ENCODE measurements at regions not wholly inside any gene's neighbourhood (a gene's known extent, or its start where the extent isn't known, plus 50 kb on each side); places are given as distances from the start of the nearest gene placed in this dataset.

DNA sequence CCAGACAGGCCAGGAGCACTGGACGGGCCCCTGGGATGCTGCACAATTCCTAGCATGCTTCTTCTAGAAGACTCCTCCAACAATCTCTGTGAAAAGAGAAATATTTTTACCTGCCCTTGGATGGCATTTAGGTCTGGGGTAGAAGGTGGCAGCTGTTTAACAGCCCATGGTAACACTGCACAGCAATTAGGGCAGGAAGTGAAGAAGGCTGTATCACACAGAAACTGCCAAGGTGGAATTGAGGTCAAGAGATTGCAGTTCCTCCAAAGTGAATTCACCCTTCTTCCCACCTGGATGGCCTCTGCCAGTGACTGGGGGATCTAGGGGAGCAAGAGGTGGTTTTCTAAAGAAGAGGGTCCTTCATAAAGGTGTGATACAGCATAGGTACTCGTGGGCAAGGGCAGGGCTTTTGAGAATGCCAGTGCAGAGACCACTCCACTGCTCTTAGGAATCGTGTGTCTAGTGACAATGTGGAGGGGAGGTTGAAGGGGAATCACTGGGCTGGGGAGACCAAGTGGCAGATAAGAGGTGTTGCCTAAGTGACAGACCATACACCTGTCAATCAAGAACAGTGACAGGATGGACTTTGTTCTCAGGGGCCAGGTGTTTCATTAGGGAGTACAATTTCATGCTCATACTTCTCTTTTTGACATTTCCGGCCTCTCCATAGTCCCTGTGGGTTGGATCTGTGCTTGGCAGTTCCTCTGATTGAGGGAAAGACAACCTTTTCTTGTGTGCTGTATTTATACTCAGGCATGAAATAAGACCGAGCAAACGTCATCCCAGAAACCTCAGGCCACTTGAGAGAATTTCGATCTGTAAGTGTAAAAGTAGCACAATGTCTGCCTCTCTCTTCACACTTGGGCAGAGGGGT lies 83.5 kb upstream of the BCL6 start:
- TF ChIP-seq EGR1 (IDR thresholded peaks at IDR 0.05; ENCODE audit: low read depth) (no peak), CTCF (IDR thresholded peaks at IDR 0.05 in 2 of 3, conservative IDR thresholded peaks at IDR 0.05 in 1 of 3; ENCODE audit: borderline replicate concordance in 1 of 3, insufficient read depth in 1 of 3, low read depth in 2 of 3, low read length in 2 of 3) (no peak), ZNF274 (IDR thresholded peaks at IDR 0.05; ENCODE audit: low read depth, low read length) (no peak), TCF7L2 (IDR thresholded peaks at IDR 0.05; ENCODE audit: borderline replicate concordance, extremely low read depth, insufficient read depth, insufficient read length) (no peak)
- TF ChIP-seq, protein P1, sequence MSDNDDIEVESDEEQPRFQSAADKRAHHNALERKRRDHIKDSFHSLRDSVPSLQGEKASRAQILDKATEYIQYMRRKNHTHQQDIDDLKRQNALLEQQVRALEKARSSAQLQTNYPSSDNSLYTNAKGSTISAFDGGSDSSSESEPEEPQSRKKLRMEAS (IDR thresholded peaks at IDR 0.05): no peak
- TF ChIP-seq, protein P2, sequence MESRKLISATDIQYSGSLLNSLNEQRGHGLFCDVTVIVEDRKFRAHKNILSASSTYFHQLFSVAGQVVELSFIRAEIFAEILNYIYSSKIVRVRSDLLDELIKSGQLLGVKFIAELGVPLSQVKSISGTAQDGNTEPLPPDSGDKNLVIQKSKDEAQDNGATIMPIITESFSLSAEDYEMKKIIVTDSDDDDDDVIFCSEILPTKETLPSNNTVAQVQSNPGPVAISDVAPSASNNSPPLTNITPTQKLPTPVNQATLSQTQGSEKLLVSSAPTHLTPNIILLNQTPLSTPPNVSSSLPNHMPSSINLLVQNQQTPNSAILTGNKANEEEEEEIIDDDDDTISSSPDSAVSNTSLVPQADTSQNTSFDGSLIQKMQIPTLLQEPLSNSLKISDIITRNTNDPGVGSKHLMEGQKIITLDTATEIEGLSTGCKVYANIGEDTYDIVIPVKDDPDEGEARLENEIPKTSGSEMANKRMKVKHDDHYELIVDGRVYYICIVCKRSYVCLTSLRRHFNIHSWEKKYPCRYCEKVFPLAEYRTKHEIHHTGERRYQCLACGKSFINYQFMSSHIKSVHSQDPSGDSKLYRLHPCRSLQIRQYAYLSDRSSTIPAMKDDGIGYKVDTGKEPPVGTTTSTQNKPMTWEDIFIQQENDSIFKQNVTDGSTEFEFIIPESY (IDR thresholded peaks at IDR 0.05; ENCODE audit: extremely low read depth, insufficient replicate concordance, low read length): no peak

Measured in HCT116 (cell line).